ENCODE measurements at regions not wholly inside any gene's neighbourhood (a gene's known extent, or its start where the extent isn't known, plus 50 kb on each side); places are given as distances from the start of the nearest gene placed in this dataset.

GRCh38 chr5:67896311-67896929, 319.1 kb upstream of the PIK3R1 start:
- TF ChIP-seq POLR2A (IDR thresholded peaks at IDR 0.05) = no peak
- TF ChIP-seq, protein P1, sequence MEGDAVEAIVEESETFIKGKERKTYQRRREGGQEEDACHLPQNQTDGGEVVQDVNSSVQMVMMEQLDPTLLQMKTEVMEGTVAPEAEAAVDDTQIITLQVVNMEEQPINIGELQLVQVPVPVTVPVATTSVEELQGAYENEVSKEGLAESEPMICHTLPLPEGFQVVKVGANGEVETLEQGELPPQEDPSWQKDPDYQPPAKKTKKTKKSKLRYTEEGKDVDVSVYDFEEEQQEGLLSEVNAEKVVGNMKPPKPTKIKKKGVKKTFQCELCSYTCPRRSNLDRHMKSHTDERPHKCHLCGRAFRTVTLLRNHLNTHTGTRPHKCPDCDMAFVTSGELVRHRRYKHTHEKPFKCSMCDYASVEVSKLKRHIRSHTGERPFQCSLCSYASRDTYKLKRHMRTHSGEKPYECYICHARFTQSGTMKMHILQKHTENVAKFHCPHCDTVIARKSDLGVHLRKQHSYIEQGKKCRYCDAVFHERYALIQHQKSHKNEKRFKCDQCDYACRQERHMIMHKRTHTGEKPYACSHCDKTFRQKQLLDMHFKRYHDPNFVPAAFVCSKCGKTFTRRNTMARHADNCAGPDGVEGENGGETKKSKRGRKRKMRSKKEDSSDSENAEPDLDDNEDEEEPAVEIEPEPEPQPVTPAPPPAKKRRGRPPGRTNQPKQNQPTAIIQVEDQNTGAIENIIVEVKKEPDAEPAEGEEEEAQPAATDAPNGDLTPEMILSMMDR (IDR thresholded peaks at IDR 0.05) = no peak
- no peak for TF ChIP-seq POLR2AphosphoS5 (IDR thresholded peaks at IDR 0.05; ENCODE audit: insufficient read depth in 1 of 2, low read depth in 1 of 2)

Measured in vagina (tissue), 2 donors.